HepG2 (cell line): ENCODE measurements at regions not wholly inside any gene's neighbourhood (a gene's known extent, or its start where the extent isn't known, plus 50 kb on each side); places are given as distances from the start of the nearest gene placed in this dataset.

ENCODE experiments used
- ATAC-seq: fragments of 200-7000 bp; cut with Tn5 transposase; 3 replicates; pipeline ENCODE4 v1.9.1; 2020; ENCODE audit warnings: mild to moderate bottlenecking, moderate library complexity
- BruUV-seq: library from RNA; stranded (reverse); fragments of 400-500 nt; replicated peaks from 2 replicates; lab custom pipeline; 2021; lab: Mats Ljungman, UMichigan
- CTCF ChIA-PET: fragments of 300-600 bp; formaldehyde crosslinking; extraction: SDS; loops from one replicate; lab custom pipeline; 2021; ENCODE audit warnings: low total read pairs, inconsistent platforms, low intra/inter-chr PET ratio; lab: Yijun Ruan, JAX
- POLR2A ChIA-PET: fragments of 350-600 bp; sonication (Branson Sonifier 250); formaldehyde crosslinking; loops from one replicate; lab custom pipeline; 2020; ENCODE audit warnings: antibody characterized with exemption, inconsistent platforms; lab: Yijun Ruan, JAX
- DNase-seq: peaks from one replicate; pipeline ENCODE4 v3.0.0-alpha.2; 2015; ENCODE audit warnings: low spot score
- FAIRE-seq: peaks from 3 replicates; lab custom pipeline; 2011; peaks lifted over from hg19 to GRCh38; lab: Jason Lieb, UNC
- H2AFZ ChIP-seq: one replicate; pipeline ENCODE4 v1.6.1; 2011; ENCODE audit warnings: low read length, inconsistent platforms
- H3K27ac ChIP-seq: fragments of 300-600 bp; 3 replicates; pipeline ENCODE4 v1.8.0; 2011; ENCODE audit warnings: mixed run types, mild to moderate bottlenecking, mixed read lengths, low read length, inconsistent platforms; ENCODE audit not compliant: insufficient read depth; ENCODE audit errors: extremely low read length
- H3K27me3 ChIP-seq, 2 experiments: fragments of 200-600 bp in 1 of 2; 2 replicates in 1 of 2; 3 replicates in 1 of 2; pipeline versions ENCODE4 v1.6.0 to v1.8.0; 2011; ENCODE audit warnings: low read length in 2 of 2, mild to moderate bottlenecking in 2 of 2, moderate library complexity in 2 of 2, inconsistent platforms in 1 of 2; ENCODE audit not compliant: insufficient read depth in 2 of 2, control insufficient read depth in 1 of 2
- H3K36me3 ChIP-seq, 2 experiments: fragments of 200-600 bp in 1 of 2; replicated peaks in 1 of 2; 2 replicates in 1 of 2; 3 replicates in 1 of 2; pipeline versions ENCODE4 v1.5.1 to v1.8.0; 2011; ENCODE audit warnings: low read length in 2 of 2, inconsistent platforms in 1 of 2; ENCODE audit not compliant: insufficient read depth in 2 of 2, control insufficient read depth in 1 of 2
- H3K4me1 ChIP-seq: 2 replicates; pipeline ENCODE4 v1.5.1; 2012; ENCODE audit warnings: low read length, inconsistent platforms; ENCODE audit not compliant: insufficient read depth
- H3K4me2 ChIP-seq: 2 replicates; pipeline ENCODE4 v1.6.0; 2011; ENCODE audit warnings: low read depth, low read length, inconsistent platforms
- H3K4me3 ChIP-seq, 3 experiments: fragments of 200-600 bp in 1 of 3; sonication (generic), shearing (Covaris generic) in 1 of 3; replicated peaks in 1 of 3; 2 replicates each; pipeline ENCODE4 v1.5.1; 2011 to 2016; ENCODE audit warnings: low read length in 3 of 3, inconsistent platforms in 2 of 3, low read depth in 2 of 3, mild to moderate bottlenecking in 2 of 3, control low read depth in 1 of 3, mixed read lengths in 1 of 3; ENCODE audit not compliant: insufficient read depth in 1 of 3
- H3K79me2 ChIP-seq: one replicate; pipeline ENCODE4 v1.6.1; 2011; ENCODE audit warnings: low read length, inconsistent platforms; ENCODE audit not compliant: insufficient read depth
- H3K9ac ChIP-seq: 2 replicates; pipeline ENCODE4 v1.6.0; 2011; ENCODE audit warnings: mild to moderate bottlenecking, low read depth, low read length, inconsistent platforms; ENCODE audit not compliant: insufficient read depth
- H3K9me3 ChIP-seq: 2 replicates; pipeline ENCODE4 v1.5.1; 2012; ENCODE audit warnings: mild to moderate bottlenecking, low read length
- H4K20me1 ChIP-seq: 2 replicates; pipeline ENCODE4 v1.6.0; 2011; ENCODE audit warnings: inconsistent platforms, mild to moderate bottlenecking, low read length, moderate library complexity; ENCODE audit not compliant: insufficient read depth
- ATM ChIP-seq: fragments of 450-650 bp; IDR thresholded peaks from 2 replicates; pipeline ENCODE4 v1.7.1; 2017; ENCODE audit warnings: mild to moderate bottlenecking, borderline replicate concordance
- ELF3 ChIP-seq: IDR thresholded peaks from 2 replicates; pipeline ENCODE4 v1.6.1; 2016; ENCODE audit warnings: missing genetic modification reagents, missing compliant biosample characterization
- GPBP1L1 ChIP-seq: sonication (generic); formaldehyde crosslinking; IDR thresholded peaks from 2 replicates; pipeline ENCODE4 v1.5.0; 2020; ENCODE audit warnings: mild to moderate bottlenecking, missing genetic modification reagents
- HNRNPL ChIP-seq: fragments of 200-400 bp; formaldehyde crosslinking; IDR thresholded peaks from 2 replicates; pipeline ENCODE4 v1.6.1; 2017; ENCODE audit warnings: mild to moderate bottlenecking, low read depth, low read length
- KLF16 ChIP-seq, 2 experiments: sonication (generic) in 1 of 2; formaldehyde crosslinking in 1 of 2; IDR thresholded peaks; 2 replicates each; pipeline versions ENCODE4 v1.6.1 to v1.8.0; 2016 to 2023; ENCODE audit warnings: missing genetic modification reagents in 2 of 2, missing compliant biosample characterization in 1 of 2
- MAX ChIP-seq: IDR thresholded peaks from 2 replicates; pipeline ENCODE4 v1.6.1; 2012; ENCODE audit warnings: inconsistent platforms
- MYNN ChIP-seq: sonication (generic); formaldehyde crosslinking; IDR thresholded peaks from 2 replicates; pipeline ENCODE4 v1.4.0; 2020; ENCODE audit warnings: mild to moderate bottlenecking, low read depth, missing genetic modification reagents
- NFATC3 ChIP-seq: sonication (generic); formaldehyde crosslinking; IDR thresholded peaks from 2 replicates; pipeline ENCODE4 v1.5.1; 2020; ENCODE audit warnings: mild to moderate bottlenecking, missing genetic modification reagents
- TSC22D2 ChIP-seq: sonication (generic); formaldehyde crosslinking; IDR thresholded peaks from 2 replicates; pipeline ENCODE4 v1.5.1; 2020; ENCODE audit warnings: missing genetic modification reagents, mild to moderate bottlenecking, borderline replicate concordance
- ZNF136 ChIP-seq: sonication (generic); formaldehyde crosslinking; IDR thresholded peaks from 2 replicates; pipeline ENCODE4 v1.8.1; 2022; ENCODE audit warnings: low read depth, mild to moderate bottlenecking, moderate library complexity, missing genetic modification reagents
- ZNF224 ChIP-seq: sonication (generic); formaldehyde crosslinking; IDR thresholded peaks from 2 replicates; pipeline ENCODE4 v1.5.0; 2020; ENCODE audit warnings: mild to moderate bottlenecking, missing genetic modification reagents
- ZNF543 ChIP-seq: sonication (generic); formaldehyde crosslinking; IDR thresholded peaks from 2 replicates; pipeline ENCODE4 v1.4.0; 2020; ENCODE audit warnings: mild to moderate bottlenecking, missing genetic modification reagents
- ZNF616 ChIP-seq: sonication (generic); formaldehyde crosslinking; IDR thresholded peaks from 2 replicates; pipeline ENCODE4 v1.5.0; 2020; ENCODE audit warnings: low read depth, mild to moderate bottlenecking, missing genetic modification reagents
- ZNF790 ChIP-seq: sonication (generic); formaldehyde crosslinking; IDR thresholded peaks from 2 replicates; pipeline ENCODE4 v1.8.0; 2022; ENCODE audit warnings: missing genetic modification reagents, mild to moderate bottlenecking, borderline replicate concordance
- WGBS: methylation state at CpG from one replicate; pipeline ENCODE4 v1.1.6; 2017; ENCODE audit warnings: low lambda C conversion rate; 5-methylcytosine and 5-hydroxymethylcytosine counted together
- in situ Hi-C: cut with HindIII; loops from 2 replicates; pipeline ENCODE4 v1.10.0; 2017; ENCODE audit warnings: low pct_unique_long_range_greater_than_20kb; ENCODE audit not compliant: extremely low pct_ligation_motif_present
- intact Hi-C: fragments of 100-400 bp; cut with micrococcal nuclease; formaldehyde crosslinking; loops from one replicate; pipeline ENCODE4 v1.10.0; 2022; ENCODE audit not compliant: unreplicated experiment

GRCh38 chr3:109553591-109554371 is 216.4 kb upstream of the DPPA4 start (continued):
- no peak for TF ChIP-seq ELF3 (CRISPR knock-in tag)
- TF ChIP-seq HNRNPL = no peak
- no peak for TF ChIP-seq MYNN (CRISPR knock-in tag)
- no peak for TF ChIP-seq TSC22D2 (CRISPR knock-in tag)
- no peak for TF ChIP-seq ZNF224 (CRISPR knock-in tag)

- CTCF ChIA-PET = no interaction called here
- Histone ChIP-seq H3K36me3 (no peaks in the 10 kb centered on the region), H3K4me1 (no peaks in the 10 kb centered on the region), H3K79me2 (no peaks in the 10 kb centered on the region), H3K27ac (no peak overlapping the region), H2AFZ (no peak overlapping the region), H3K9ac (no peak overlapping the region), H3K4me2 (no peak overlapping the region), H3K9me3 (peaks cover 10% of the 10 kb centered on the region; the same call in 1 of the 2 replicates), H3K27me3 (no peaks in the 10 kb centered on the region), H3K4me3 (no peak overlapping the region), H4K20me1 (no peaks in the 10 kb centered on the region)
- in situ Hi-C loops (no loop called here), intact Hi-C loops (no loop called here)
- DNase-seq = no peak
- no TSS peak for BruUV-seq
- POLR2A ChIA-PET = no interaction called here
- no peak for ATAC-seq
- TF ChIP-seq ATM (no peak), NFATC3 (CRISPR knock-in tag) (no peak), ZNF543 (CRISPR knock-in tag) (no peak), ZNF616 (CRISPR knock-in tag) (no peak), KLF16 (CRISPR knock-in tag; IDR thresholded peaks at IDR 0.05) (no peak), MAX (no peak), ZNF136 (CRISPR knock-in tag) (no peak), ZNF790 (no peak), GPBP1L1 (CRISPR knock-in tag) (no peak)
- no peak for FAIRE-seq
- 0% methylated on average over 1 of the region's 1 CpG for WGBS
These were observed 222.0 kb upstream of the DPPA4 start for GRCh38 chr3:109559389-109559788.
